HG03139 (cell line): ENCODE measurements at regions not wholly inside any gene's neighbourhood (a gene's known extent, or its start where the extent isn't known, plus 50 kb on each side); places are given as distances from the start of the nearest gene placed in this dataset.

ENCODE experiments used
- ATAC-seq: cut with Tn5 transposase; IDR thresholded peaks from one replicate; pipeline ENCODE4 v1.9.1; 2021; ENCODE audit not compliant: unreplicated experiment

- ATAC-seq, result no peak
Measured at GRCh38 chr6:97790926-97791590, 508.0 kb upstream of the MMS22L start.

GRCh38 chr6:97805596-97805995 lies 522.6 kb upstream of the MMS22L start:
- no peak for ATAC-seq

GRCh38 chr6:97812940-97813339 lies 529.9 kb upstream of the MMS22L start:
- ATAC-seq, result no peak

GRCh38 chr6:97813889-97814567 lies 531.0 kb upstream of the MMS22L start:
- no peak for ATAC-seq

- ATAC-seq, result no peak
Measured at GRCh38 chr6:97815301-97815812, 532.3 kb upstream of the MMS22L start.

GRCh38 chr6:97816526-97816925 lies 533.5 kb upstream of the MMS22L start:
- ATAC-seq, result no peak

GRCh38 chr6:97819710-97820109 lies 536.7 kb upstream of the MMS22L start:
- ATAC-seq, result no peak

- ATAC-seq, result no peak
Measured at GRCh38 chr6:97820400-97820799, 537.4 kb upstream of the MMS22L start.

- ATAC-seq, result no peak
Measured at GRCh38 chr6:97822632-97823031, 539.6 kb upstream of the MMS22L start.

GRCh38 chr6:97841763-97842162 lies 558.7 kb upstream of the MMS22L start:
- no peak for ATAC-seq

- no peak for ATAC-seq
Measured at GRCh38 chr6:97842521-97842920, 559.5 kb upstream of the MMS22L start.

GRCh38 chr6:97849390-97849789 lies 566.4 kb upstream of the MMS22L start:
- ATAC-seq, result no peak

GRCh38 chr6:97850458-97851212 lies 567.6 kb upstream of the MMS22L start:
- no peak for ATAC-seq

- ATAC-seq, result no peak
Measured at GRCh38 chr6:97863697-97864096, 580.7 kb upstream of the MMS22L start.

- ATAC-seq, result no peak
Measured at GRCh38 chr6:97864366-97864765, 581.4 kb upstream of the MMS22L start.

GRCh38 chr6:97864826-97865225 lies 581.8 kb upstream of the MMS22L start:
- ATAC-seq, result no peak

GRCh38 chr6:97865612-97866011 lies 582.6 kb upstream of the MMS22L start:
- no peak for ATAC-seq

- no peak for ATAC-seq
Measured at GRCh38 chr6:97866616-97867015, 583.6 kb upstream of the MMS22L start.

- no peak for ATAC-seq
Measured at GRCh38 chr6:97867177-97867576, 584.2 kb upstream of the MMS22L start.

- ATAC-seq, result no peak
Measured at GRCh38 chr6:97870273-97870672, 587.3 kb upstream of the MMS22L start.

- no peak for ATAC-seq
Measured at GRCh38 chr6:97876711-97877110, 593.7 kb upstream of the MMS22L start.

GRCh38 chr6:97882755-97883154 lies 599.7 kb upstream of the MMS22L start:
- ATAC-seq, result no peak
